ENCODE measurements at regions not wholly inside any gene's neighbourhood (a gene's known extent, or its start where the extent isn't known, plus 50 kb on each side); places are given as distances from the start of the nearest gene placed in this dataset.
"Not testable (repeated sequence)": the region's sequence is repeated elsewhere in the genome, so short reads cannot be mapped to it uniquely, and the experiment has no call there.

- no peak for TF ChIP-seq CTCF (IDR thresholded peaks at IDR 0.05; ENCODE audit: low read depth, low read length, missing control alignments)
- H3K4me3 ChIP-seq (ENCODE audit: low read depth, low read length) = no peak overlapping the region
- DNase-seq (ENCODE audit: low read depth) = no peak
- in situ Hi-C loops (cut with HindIII; ENCODE audit: low sequenced_read_pairs) = no loop called here
These were observed 243.2 kb upstream of the EDA2R start for GRCh38 chrX:66882101-66882500.

- H3K4me3 ChIP-seq (ENCODE audit: low read depth, low read length) = no peak overlapping the region
- in situ Hi-C loops (cut with HindIII; ENCODE audit: low sequenced_read_pairs) = no loop called here
- no peak for TF ChIP-seq CTCF (IDR thresholded peaks at IDR 0.05; ENCODE audit: low read depth, low read length, missing control alignments)
- no peak for DNase-seq (ENCODE audit: low read depth)
These were observed 237.9 kb upstream of the EDA2R start for GRCh38 chrX:66876776-66877175.

- no peak for DNase-seq (ENCODE audit: low read depth)
- in situ Hi-C loops (cut with HindIII; ENCODE audit: low sequenced_read_pairs) = no loop called here
- no peak overlapping the region for H3K4me3 ChIP-seq (ENCODE audit: low read depth, low read length)
- no peak for TF ChIP-seq CTCF (IDR thresholded peaks at IDR 0.05; ENCODE audit: low read depth, low read length, missing control alignments)
These were observed 233.9 kb upstream of the EDA2R start for GRCh38 chrX:66872771-66873170.

- TF ChIP-seq CTCF (IDR thresholded peaks at IDR 0.05; ENCODE audit: low read depth, low read length, missing control alignments) = no peak
- in situ Hi-C loops (cut with HindIII; ENCODE audit: low sequenced_read_pairs) = no loop called here
- no peak for DNase-seq (ENCODE audit: low read depth)
- H3K4me3 ChIP-seq (ENCODE audit: low read depth, low read length) = no peak overlapping the region
These were observed 224.8 kb upstream of the EDA2R start for GRCh38 chrX:66863721-66864120.

GRCh38 chrX:66833426-66833825 is 194.5 kb upstream of the EDA2R start:
- no peak for TF ChIP-seq CTCF (IDR thresholded peaks at IDR 0.05; ENCODE audit: low read depth, low read length, missing control alignments)
- in situ Hi-C loops (cut with HindIII; ENCODE audit: low sequenced_read_pairs) = no loop called here
- DNase-seq (ENCODE audit: low read depth) = no peak

GRCh38 chrX:66815227-66815626 is 176.3 kb upstream of the EDA2R start:
- no peak for TF ChIP-seq CTCF (IDR thresholded peaks at IDR 0.05; ENCODE audit: low read depth, low read length, missing control alignments)
- no peak for DNase-seq (ENCODE audit: low read depth)
- H3K4me3 ChIP-seq (ENCODE audit: low read depth, low read length) = no peak overlapping the region
- in situ Hi-C loops (cut with HindIII; ENCODE audit: low sequenced_read_pairs) = no loop called here

More at GRCh38 chrX:66833426-66833825, 194.5 kb upstream of the EDA2R start:
- no peak overlapping the region for H3K4me3 ChIP-seq (ENCODE audit: low read depth, low read length)

GRCh38 chrX:66794514-66794913 is 155.6 kb upstream of the EDA2R start:
- H3K4me3 ChIP-seq (ENCODE audit: low read depth, low read length); in situ Hi-C loops (cut with HindIII; ENCODE audit: low sequenced_read_pairs); DNase-seq (ENCODE audit: low read depth): not testable (repeated sequence)

All from astrocyte of the cerebellum (primary cell).